ENCODE measurements at regions not wholly inside any gene's neighbourhood (a gene's known extent, or its start where the extent isn't known, plus 50 kb on each side); places are given as distances from the start of the nearest gene placed in this dataset.

DNA sequence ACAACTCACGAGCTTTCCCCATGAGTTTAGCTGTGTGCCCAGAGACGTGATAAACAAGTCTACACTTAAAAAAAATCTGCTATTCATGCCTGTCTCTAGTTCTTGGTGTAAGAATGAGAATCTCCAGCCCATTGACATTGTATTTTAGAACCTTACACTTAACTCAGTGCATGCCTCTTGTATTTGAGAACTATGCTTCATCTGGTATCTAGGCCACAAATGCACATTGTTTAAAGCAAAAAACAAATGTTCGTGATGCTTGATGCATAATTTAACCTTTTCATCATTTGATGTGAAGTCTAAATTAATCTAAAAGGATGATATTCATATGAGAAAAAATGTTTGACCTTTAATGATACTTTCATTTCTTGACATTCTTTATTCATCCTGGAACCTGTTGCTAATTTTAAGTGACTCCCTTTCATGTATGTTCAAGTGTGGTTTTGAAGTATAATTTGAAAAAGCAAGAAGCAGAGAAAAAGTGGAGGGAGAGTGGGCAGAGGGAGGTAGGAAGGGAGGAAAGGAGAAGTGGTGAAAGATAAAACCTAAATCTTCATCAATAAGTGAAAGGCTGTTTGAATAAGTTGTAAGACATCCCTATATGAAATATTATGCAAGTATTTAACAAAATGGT lies 116.9 kb downstream of the PFDN4 start:
- H3K27ac ChIP-seq (replicated peaks): no peak overlapping the region
- no peak for DNase-seq (ENCODE audit: low read depth in 1 of 2, low spot score in 1 of 2)
- H3K4me3 ChIP-seq (replicated peaks; ENCODE audit: insufficient read depth, low read length): no peak overlapping the region
- no peak for TF ChIP-seq SPI1 (IDR thresholded peaks at IDR 0.05; ENCODE audit: borderline replicate concordance, low read depth)
- H3K27me3 ChIP-seq (ENCODE audit: insufficient read depth, poor library complexity, severe bottlenecking): peaks cover 15% of the 10 kb centered on the region

DNA sequence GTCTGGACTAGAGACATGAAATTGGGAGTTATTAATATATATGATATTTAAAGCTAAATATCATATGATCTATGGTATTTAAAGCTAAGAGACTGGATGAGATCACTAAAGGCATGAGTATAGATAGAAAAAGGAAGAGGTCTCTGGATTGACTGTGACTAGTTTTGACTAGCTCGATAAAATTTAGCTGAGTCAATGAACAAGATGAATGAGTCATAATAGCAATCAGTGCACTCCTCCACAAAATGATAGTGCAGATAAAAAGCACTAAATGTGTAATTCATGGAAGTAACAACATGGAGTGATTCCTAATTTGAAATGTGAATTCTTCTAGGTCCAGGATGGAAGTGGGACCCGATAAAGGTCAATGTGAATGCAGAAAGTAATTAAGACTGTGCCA lies 127.4 kb downstream of the PFDN4 start:
- Histone ChIP-seq H3K27me3 (ENCODE audit: insufficient read depth, poor library complexity, severe bottlenecking) (no peaks in the 10 kb centered on the region), H3K4me3 (replicated peaks; ENCODE audit: insufficient read depth, low read length) (no peak overlapping the region), H3K27ac (replicated peaks) (no peak overlapping the region)
- DNase-seq (ENCODE audit: low read depth in 1 of 2, low spot score in 1 of 2): no peak
- TF ChIP-seq POLR2AphosphoS5 (IDR thresholded peaks at IDR 0.05; ENCODE audit: low read depth): no peak
- TF ChIP-seq, protein P1, sequence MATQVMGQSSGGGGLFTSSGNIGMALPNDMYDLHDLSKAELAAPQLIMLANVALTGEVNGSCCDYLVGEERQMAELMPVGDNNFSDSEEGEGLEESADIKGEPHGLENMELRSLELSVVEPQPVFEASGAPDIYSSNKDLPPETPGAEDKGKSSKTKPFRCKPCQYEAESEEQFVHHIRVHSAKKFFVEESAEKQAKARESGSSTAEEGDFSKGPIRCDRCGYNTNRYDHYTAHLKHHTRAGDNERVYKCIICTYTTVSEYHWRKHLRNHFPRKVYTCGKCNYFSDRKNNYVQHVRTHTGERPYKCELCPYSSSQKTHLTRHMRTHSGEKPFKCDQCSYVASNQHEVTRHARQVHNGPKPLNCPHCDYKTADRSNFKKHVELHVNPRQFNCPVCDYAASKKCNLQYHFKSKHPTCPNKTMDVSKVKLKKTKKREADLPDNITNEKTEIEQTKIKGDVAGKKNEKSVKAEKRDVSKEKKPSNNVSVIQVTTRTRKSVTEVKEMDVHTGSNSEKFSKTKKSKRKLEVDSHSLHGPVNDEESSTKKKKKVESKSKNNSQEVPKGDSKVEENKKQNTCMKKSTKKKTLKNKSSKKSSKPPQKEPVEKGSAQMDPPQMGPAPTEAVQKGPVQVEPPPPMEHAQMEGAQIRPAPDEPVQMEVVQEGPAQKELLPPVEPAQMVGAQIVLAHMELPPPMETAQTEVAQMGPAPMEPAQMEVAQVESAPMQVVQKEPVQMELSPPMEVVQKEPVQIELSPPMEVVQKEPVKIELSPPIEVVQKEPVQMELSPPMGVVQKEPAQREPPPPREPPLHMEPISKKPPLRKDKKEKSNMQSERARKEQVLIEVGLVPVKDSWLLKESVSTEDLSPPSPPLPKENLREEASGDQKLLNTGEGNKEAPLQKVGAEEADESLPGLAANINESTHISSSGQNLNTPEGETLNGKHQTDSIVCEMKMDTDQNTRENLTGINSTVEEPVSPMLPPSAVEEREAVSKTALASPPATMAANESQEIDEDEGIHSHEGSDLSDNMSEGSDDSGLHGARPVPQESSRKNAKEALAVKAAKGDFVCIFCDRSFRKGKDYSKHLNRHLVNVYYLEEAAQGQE (IDR thresholded peaks at IDR 0.05; ENCODE audit: insufficient replicate concordance, low read depth): no peak
- TF ChIP-seq GABPA (IDR thresholded peaks at IDR 0.05; ENCODE audit: low read depth): no peak
- TF ChIP-seq, protein P2, sequence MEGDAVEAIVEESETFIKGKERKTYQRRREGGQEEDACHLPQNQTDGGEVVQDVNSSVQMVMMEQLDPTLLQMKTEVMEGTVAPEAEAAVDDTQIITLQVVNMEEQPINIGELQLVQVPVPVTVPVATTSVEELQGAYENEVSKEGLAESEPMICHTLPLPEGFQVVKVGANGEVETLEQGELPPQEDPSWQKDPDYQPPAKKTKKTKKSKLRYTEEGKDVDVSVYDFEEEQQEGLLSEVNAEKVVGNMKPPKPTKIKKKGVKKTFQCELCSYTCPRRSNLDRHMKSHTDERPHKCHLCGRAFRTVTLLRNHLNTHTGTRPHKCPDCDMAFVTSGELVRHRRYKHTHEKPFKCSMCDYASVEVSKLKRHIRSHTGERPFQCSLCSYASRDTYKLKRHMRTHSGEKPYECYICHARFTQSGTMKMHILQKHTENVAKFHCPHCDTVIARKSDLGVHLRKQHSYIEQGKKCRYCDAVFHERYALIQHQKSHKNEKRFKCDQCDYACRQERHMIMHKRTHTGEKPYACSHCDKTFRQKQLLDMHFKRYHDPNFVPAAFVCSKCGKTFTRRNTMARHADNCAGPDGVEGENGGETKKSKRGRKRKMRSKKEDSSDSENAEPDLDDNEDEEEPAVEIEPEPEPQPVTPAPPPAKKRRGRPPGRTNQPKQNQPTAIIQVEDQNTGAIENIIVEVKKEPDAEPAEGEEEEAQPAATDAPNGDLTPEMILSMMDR (IDR thresholded peaks at IDR 0.05; ENCODE audit: insufficient read depth, low read length): no peak
- TF ChIP-seq SPI1 (IDR thresholded peaks at IDR 0.05; ENCODE audit: borderline replicate concordance, low read depth): no peak

DNA sequence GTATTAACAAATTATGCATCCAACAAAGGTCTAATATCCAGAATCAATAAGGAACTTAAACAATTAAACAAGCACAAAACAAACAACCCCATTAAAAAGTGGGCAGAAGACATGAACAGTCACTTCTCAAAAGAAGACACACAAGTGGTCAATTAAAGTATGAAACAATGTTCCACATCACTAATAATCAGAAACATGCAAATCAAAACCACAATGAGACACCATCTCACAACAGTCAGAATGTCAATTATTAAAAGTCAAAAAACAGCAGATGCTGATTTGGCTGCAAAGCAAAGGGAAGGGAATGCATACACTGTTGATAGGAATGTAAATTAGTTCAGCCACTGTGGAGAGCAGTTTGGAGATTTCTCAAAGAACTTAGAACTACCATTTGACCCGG lies 129.3 kb downstream of the PFDN4 start:
- TF ChIP-seq POLR2AphosphoS5 (IDR thresholded peaks at IDR 0.05; ENCODE audit: low read depth) (no peak), SPI1 (IDR thresholded peaks at IDR 0.05; ENCODE audit: borderline replicate concordance, low read depth) (no peak)
- TF ChIP-seq, protein P1 (IDR thresholded peaks at IDR 0.05; ENCODE audit: insufficient replicate concordance, low read depth): no peak
- Histone ChIP-seq H3K27me3 (ENCODE audit: insufficient read depth, poor library complexity, severe bottlenecking) (peaks cover 2% of the 10 kb centered on the region), H3K27ac (replicated peaks) (no peak overlapping the region), H3K4me3 (replicated peaks; ENCODE audit: insufficient read depth, low read length) (no peak overlapping the region)
- no peak for DNase-seq (ENCODE audit: low read depth in 1 of 2, low spot score in 1 of 2)

DNA sequence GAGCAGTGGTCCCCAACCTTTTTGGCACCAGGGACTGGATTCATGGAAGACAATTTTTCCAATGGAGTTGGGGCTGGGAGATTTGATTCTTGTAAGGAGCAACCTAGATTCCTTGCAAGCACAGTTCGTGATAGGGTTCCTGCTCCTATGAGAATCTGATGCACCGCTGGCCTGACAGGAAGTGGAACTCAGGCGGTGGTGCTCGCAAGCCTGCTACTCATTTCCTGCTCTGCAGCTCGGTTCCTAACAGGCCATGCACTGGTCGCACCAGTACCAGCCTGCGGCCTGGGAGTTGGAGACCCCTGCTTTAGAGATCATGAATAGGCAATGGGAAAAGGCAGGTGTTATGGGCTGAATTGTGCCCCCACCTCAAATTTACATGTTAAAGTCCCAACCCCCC lies 131.2 kb downstream of the PFDN4 start:
- no peak for DNase-seq (ENCODE audit: low read depth in 1 of 2, low spot score in 1 of 2)
- Histone ChIP-seq H3K27ac (replicated peaks) (no peak overlapping the region), H3K4me3 (replicated peaks; ENCODE audit: insufficient read depth, low read length) (no peak overlapping the region), H3K27me3 (ENCODE audit: insufficient read depth, poor library complexity, severe bottlenecking) (peaks cover 2% of the 10 kb centered on the region)
- no peak for TF ChIP-seq GABPA (IDR thresholded peaks at IDR 0.05; ENCODE audit: low read depth)
- TF ChIP-seq SPI1 (IDR thresholded peaks at IDR 0.05; ENCODE audit: borderline replicate concordance, low read depth): no peak
- TF ChIP-seq, protein P1 (IDR thresholded peaks at IDR 0.05; ENCODE audit: insufficient replicate concordance, low read depth): no peak
- TF ChIP-seq POLR2AphosphoS5 (IDR thresholded peaks at IDR 0.05; ENCODE audit: low read depth): no peak
- TF ChIP-seq, protein P2 (IDR thresholded peaks at IDR 0.05; ENCODE audit: insufficient read depth, low read length): no peak

Measured in HL-60 (cell line).